ENCODE measurements at regions not wholly inside any gene's neighbourhood (a gene's known extent, or its start where the extent isn't known, plus 50 kb on each side); places are given as distances from the start of the nearest gene placed in this dataset.

GRCh38 chr1:234862944-234863515 lies 253.1 kb upstream of the IRF2BP2 start:
- Histone ChIP-seq H3K4me1 (peaks cover 0 to 46% (median 21%) of the 10 kb centered on the region in 3 donors), H3K4me3 (no peak overlapping the region), H3K27ac (peak overlapping the region; percentile 9 to 76 (median 60)), H3K9me3 (no peaks in the 10 kb centered on the region), H3K36me3 (no peaks in the 10 kb centered on the region), H3K27me3 (no peaks in the 10 kb centered on the region)
- peak; percentile 53 for ATAC-seq
- 42% methylated on average over 2 of the region's 13 CpGs; no CpG with 5 or more reads in 1 of the 2 donors for WGBS, 2 donors (ENCODE audit: low coverage in 1 of 2)
- TF ChIP-seq POLR2A (IDR thresholded peaks at IDR 0.05) (no peak), EP300 (IDR thresholded peaks at IDR 0.05) (no peak), POLR2AphosphoS5 (IDR thresholded peaks at IDR 0.05) (no peak), CTCF (IDR thresholded peaks at IDR 0.05) (no peak)

GRCh38 chr1:234862360-234862943 lies 252.5 kb upstream of the IRF2BP2 start:
- no peak overlapping the region for H3K4me3 ChIP-seq
- 71 to 83% methylated on average over 2 to 4 of the region's 7 CpGs for WGBS, 2 donors (ENCODE audit: low coverage in 1 of 2)
- peaks cover 0 to 45% (median 21%) of the 10 kb centered on the region in 3 donors for H3K4me1 ChIP-seq
- no peaks in the 10 kb centered on the region for H3K9me3 ChIP-seq
- peak overlapping the region; percentile 8 to 76 (median 60) for H3K27ac ChIP-seq
- TF ChIP-seq CTCF (IDR thresholded peaks at IDR 0.05), result no peak
- TF ChIP-seq EP300 (IDR thresholded peaks at IDR 0.05), result no peak
- no peak for TF ChIP-seq POLR2A (IDR thresholded peaks at IDR 0.05)
- TF ChIP-seq POLR2AphosphoS5 (IDR thresholded peaks at IDR 0.05), result no peak
- H3K27me3 ChIP-seq, result no peaks in the 10 kb centered on the region
- H3K36me3 ChIP-seq, result no peaks in the 10 kb centered on the region
- ATAC-seq, result no peak

GRCh38 chr1:234861761-234862160 lies 251.8 kb upstream of the IRF2BP2 start:
- TF ChIP-seq POLR2A (IDR thresholded peaks at IDR 0.05) (no peak), POLR2AphosphoS5 (IDR thresholded peaks at IDR 0.05) (no peak), CTCF (IDR thresholded peaks at IDR 0.05) (no peak), EP300 (IDR thresholded peaks at IDR 0.05) (no peak)
- no peaks in the 10 kb centered on the region for H3K27me3 ChIP-seq
- H3K4me3 ChIP-seq, result no peak overlapping the region
- WGBS, 2 donors (ENCODE audit: low coverage in 1 of 2), result 91% methylated on average over 4 of the region's 4 CpGs
- H3K27ac ChIP-seq, result peak overlapping the region in 1 of 4 donors; percentile 64
- H3K9me3 ChIP-seq, result no peaks in the 10 kb centered on the region
- peaks cover 0 to 45% (median 27%) of the 10 kb centered on the region in 3 donors for H3K4me1 ChIP-seq
- H3K36me3 ChIP-seq, result no peaks in the 10 kb centered on the region
- no peak for ATAC-seq

- no peak overlapping the region for H3K27ac ChIP-seq
- H3K36me3 ChIP-seq, result no peaks in the 10 kb centered on the region
- H3K4me3 ChIP-seq, result no peak overlapping the region
- ATAC-seq, result no peak
- no peaks in the 10 kb centered on the region for H3K27me3 ChIP-seq
- H3K9me3 ChIP-seq, result no peaks in the 10 kb centered on the region
- TF ChIP-seq EP300 (IDR thresholded peaks at IDR 0.05) (no peak), POLR2A (IDR thresholded peaks at IDR 0.05) (no peak), CTCF (IDR thresholded peaks at IDR 0.05) (no peak), POLR2AphosphoS5 (IDR thresholded peaks at IDR 0.05) (no peak)
- peaks cover 0 to 44% (median 25%) of the 10 kb centered on the region in 3 donors for H3K4me1 ChIP-seq
- WGBS, 2 donors (ENCODE audit: low coverage in 1 of 2), result 86 to 100% methylated on average over 1 of the region's 2 CpGs
Measured at GRCh38 chr1:234861024-234861620, 251.1 kb upstream of the IRF2BP2 start.

- H3K4me3 ChIP-seq, result no peak overlapping the region
- H3K9me3 ChIP-seq, result no peaks in the 10 kb centered on the region
- H3K27me3 ChIP-seq, result no peaks in the 10 kb centered on the region
- H3K27ac ChIP-seq, result no peak overlapping the region
- ATAC-seq, result no peak
- TF ChIP-seq CTCF (IDR thresholded peaks at IDR 0.05), result no peak
- no peak for TF ChIP-seq POLR2AphosphoS5 (IDR thresholded peaks at IDR 0.05)
- TF ChIP-seq POLR2A (IDR thresholded peaks at IDR 0.05), result no peak
- TF ChIP-seq EP300 (IDR thresholded peaks at IDR 0.05), result no peak
- peaks cover 0 to 32% (median 20%) of the 10 kb centered on the region in 3 donors for H3K4me1 ChIP-seq
- no peaks in the 10 kb centered on the region for H3K36me3 ChIP-seq
Measured at GRCh38 chr1:234858722-234859121, 248.7 kb upstream of the IRF2BP2 start.
